Eye (tissue), 1 donor: ENCODE measurements at regions not wholly inside any gene's neighbourhood (a gene's known extent, or its start where the extent isn't known, plus 50 kb on each side); places are given as distances from the start of the nearest gene placed in this dataset.
A peak's percentile ranks its signal among the peaks of the same experiment; 100 is the strongest.

ENCODE experiments used
- DNase-seq: peaks from one replicate; pipeline ENCODE4 v3.0.0-alpha.2; 2015

DNA sequence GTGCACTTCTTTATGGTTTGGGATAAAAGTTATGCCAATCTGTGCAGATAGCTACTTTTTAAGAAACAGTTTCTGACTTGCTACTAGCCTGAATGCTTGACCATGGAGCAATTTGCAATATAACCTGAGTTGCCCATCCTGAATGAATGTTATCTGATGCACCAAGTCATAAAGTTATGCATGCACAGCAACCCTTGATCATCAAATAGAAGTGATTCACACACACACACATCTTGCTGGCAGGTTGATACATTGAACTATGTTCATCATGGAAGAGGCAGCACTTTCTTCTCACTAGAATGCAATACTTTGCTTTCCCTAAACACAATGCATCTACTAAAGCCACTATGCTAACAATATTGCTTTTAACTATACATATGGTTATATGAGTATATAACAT is 311.5 kb downstream of the RFC3 start:
- no peak for DNase-seq

DNA sequence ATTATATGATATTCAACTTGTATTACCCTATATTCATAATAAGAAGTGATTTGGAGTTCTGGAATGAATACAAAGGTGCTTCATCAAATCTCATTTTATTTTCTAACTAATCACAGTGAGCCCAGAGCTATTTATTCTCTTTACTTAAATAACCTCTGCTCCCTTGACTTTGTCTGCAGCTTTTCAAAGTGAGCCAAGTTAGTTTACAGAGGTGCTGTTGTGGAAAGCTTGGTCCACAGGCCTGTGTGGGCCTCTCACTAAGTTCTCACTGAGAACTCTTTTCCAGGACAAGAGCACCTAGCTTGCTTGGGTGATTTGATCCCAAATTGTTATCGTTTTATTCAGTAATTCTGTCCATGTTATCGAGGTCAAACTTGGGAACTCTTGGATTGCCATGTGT is 319.3 kb downstream of the RFC3 start:
- no peak for DNase-seq

GRCh38 chr13:34139660-34140227 is 321.8 kb downstream of the RFC3 start:
- DNase-seq, result no peak

DNA sequence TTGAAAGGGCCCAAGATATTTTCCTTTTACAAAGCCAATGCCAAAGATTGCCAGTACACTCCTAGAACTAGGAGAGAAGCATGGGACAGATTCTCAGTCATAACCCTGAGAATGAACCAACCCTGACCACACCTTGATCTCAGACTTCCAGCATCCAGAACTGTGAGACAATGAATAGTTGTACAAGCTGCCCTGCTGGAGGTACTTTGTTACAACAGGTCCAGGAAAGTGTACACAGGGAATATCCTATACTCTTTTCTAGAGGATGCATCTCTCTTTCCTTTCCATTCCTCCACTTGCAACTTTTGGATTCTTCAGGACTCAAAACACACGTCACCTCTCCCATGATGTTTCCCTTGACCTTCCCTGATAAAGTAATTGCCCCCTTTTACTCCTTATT is 325.7 kb downstream of the RFC3 start:
- no peak for DNase-seq

DNA sequence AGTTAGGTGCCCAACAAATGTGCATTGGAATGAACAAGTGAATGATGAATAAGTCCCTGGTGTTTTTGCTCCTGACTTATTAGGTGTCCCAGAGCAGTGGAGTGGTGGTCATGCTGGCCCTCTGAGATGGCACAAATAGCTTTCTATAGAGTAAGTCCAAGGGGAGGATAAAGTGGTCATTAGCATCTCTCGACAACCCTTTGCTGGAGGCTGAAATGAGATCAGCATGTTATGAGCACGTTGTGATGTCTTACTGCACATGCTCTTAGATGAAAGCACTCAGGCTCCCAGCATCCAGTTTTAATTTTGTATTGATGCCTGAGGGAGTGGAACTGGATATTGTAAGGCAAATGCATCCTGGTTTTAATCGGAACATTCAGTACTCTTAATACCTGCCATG is 326.2 kb downstream of the RFC3 start:
- DNase-seq, result peak; percentile 44

- DNase-seq, result no peak
Measured at GRCh38 chr13:34145061-34145460, 327.1 kb downstream of the RFC3 start.

GRCh38 chr13:34148359-34148758 is 330.4 kb downstream of the RFC3 start:
- DNase-seq, result no peak

- DNase-seq, result no peak
Measured at GRCh38 chr13:34151885-34152284, 333.9 kb downstream of the RFC3 start.

DNA sequence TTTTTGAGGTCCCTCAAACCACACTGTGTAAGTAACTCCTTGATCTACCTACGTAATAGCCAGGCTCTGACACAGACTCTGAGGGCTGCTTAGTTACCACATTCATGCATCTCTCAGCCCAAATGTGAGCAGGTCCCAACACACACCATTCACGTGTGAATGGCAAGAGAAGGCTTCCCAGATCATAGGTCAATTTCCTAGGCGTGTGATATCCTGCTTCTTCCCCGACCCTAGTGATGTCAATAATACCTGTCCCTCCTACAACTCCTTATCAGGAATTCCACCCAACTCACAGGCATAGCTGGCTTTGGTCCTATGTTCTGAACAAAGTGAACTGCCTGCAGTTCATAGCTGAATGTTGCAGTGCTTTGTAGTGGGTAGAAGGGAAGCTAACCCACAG is 334.5 kb downstream of the RFC3 start:
- no peak for DNase-seq

DNA sequence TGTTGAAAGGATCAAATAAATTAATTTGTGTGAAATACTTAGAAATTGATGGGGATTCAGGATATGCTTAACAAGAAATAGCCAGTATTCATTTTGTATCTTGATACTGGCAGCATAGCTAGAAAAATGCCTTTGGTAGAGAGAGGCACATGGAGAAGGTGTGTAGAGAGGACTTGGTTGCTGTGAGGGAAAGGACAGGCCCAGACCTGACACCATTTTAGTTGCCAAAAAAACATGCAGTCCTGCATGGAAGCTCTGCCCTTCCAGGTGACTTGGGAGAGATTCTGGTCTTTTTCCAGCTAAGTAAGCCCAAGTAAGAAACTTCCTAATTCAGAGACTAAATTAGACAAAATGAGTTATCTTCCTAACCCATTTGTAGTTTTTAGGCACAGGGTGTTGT is 335.0 kb downstream of the RFC3 start:
- no peak for DNase-seq

DNA sequence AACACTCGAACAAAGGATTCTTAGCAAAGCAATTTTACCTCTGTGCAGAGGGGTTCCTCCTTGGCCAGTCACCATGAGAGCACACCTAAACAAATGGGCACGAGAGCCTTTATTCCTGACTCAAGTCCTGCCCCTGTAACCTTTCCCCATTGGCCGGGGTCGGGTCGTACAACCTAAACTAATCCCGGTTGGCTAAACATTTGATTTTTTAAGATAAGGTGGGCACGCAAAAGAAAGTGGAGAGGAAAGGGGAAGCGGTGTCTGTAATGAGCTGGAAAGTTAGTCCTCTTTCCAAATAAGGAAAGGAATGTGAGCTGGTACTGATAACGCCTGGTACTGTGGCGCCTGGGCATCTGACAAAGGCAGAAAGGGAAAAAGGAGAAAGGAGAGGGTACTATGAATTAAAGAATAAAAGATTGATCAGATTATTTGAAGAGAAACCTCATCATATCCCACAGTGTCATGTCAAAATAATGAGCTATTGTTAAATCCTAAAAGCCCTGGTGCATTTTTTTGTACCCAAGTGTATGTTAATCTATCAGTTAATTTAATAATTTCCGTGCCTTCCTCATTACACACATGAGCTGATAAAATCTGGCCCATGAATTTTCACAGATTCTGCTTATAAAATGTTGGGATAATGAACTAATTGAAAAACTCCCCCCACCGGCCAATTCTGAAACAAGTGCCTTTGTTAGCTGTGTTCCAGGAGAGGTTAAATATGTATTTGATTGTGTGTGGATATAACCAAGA is 335.7 kb downstream of the RFC3 start:
- no peak for DNase-seq

DNA sequence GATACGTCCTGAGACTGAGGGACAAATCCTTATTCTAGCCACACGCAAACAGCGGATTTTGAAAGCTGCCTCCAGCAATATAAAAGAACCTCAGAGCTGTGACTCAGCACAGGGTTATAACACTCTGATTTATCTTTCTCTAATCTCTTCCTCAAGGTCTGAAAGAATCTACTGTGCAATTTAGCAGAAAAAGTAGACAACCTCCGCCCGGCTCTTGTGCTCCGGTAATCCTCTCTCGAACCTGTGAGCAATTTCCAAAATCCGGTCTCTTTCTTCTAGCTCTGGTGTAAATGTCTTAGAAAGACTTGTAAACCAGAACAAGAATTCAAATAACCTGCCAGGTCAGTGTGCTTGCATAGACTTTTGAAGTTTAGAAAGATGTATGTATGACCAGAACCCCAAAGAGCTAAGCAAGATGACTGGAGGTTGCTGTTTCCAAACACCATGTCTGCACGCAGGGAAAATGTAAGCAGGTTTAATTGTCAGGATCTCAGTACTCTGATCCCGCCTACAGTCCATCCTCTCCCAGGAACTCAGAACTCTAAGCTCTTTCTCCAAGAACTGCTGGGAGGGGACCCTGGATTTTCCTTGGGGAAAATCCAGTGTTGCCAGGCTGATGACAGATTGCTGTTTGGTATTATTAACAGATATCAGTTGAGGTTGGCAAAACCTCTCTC is 338.1 kb downstream of the RFC3 start:
- DNase-seq, result peak; percentile 35

GRCh38 chr13:34156841-34157365 is 339.0 kb downstream of the RFC3 start:
- no peak for DNase-seq

DNA sequence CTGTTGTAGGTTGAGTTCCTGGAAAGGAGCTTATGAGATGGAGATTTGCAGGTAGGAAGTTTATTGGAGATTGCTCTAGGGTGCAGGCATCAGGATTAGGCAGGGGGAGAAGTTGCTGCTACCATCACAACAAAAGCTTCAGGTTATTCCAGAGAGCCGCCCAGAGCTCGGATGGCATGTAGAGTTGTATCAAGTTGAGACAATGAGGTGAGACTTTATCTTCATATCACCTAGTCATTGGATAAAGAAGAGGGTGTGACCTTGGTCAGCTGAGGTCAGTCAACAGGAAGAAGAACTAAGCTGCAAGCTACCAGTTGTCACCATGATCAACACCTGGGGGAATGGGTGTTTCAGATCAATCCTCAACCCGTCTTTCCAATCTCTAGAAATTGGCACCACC is 342.0 kb downstream of the RFC3 start:
- no peak for DNase-seq

- peak; percentile 55 for DNase-seq
Measured at GRCh38 chr13:34161931-34162543, 344.1 kb downstream of the RFC3 start.

- peak; percentile 19 for DNase-seq
Measured at GRCh38 chr13:34162544-34162933, 344.6 kb downstream of the RFC3 start.

DNA sequence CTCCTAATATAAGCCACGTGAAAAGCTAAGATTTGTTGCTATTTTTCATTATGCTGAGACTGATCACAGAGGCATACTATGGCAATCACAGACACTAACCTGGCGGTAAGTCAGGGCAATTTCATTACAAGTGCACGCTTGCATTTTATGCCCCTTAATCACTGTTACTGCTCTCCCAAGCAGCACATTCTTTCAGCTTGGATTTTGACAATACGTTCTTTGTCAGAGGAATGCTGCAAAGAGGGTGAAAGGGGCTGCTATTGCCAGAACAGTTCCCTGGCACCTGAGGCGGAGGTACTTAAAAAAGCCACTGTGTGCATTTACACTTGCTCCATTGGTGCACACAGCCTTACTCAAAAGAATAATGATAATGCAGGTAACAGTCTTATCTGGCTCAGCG is 346.6 kb downstream of the RFC3 start:
- peak; percentile 30 for DNase-seq

- DNase-seq, result no peak
Measured at GRCh38 chr13:34165158-34165557, 347.2 kb downstream of the RFC3 start.

GRCh38 chr13:34166406-34166805 is 348.5 kb downstream of the RFC3 start:
- no peak for DNase-seq

- no peak for DNase-seq
Measured at GRCh38 chr13:34167347-34167746, 349.4 kb downstream of the RFC3 start.

DNA sequence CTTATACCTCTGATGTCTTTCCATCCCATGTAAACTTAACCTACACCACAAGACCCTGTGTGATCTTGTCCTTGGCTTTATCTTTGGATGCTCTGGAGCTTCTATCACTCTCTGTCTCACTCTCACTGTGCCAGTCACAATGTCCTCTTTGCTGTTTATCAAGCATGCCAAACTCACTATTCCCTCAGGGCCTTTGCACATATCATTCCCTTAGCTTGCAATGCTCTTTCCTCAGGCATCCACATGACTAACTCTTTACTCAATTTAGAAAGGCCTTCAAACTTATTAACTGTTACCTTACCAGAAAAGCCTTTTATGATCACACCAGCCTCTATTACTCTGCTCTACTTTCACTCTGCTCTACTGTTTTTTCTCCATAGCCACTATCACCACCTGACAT is 354.1 kb downstream of the RFC3 start:
- no peak for DNase-seq

DNA sequence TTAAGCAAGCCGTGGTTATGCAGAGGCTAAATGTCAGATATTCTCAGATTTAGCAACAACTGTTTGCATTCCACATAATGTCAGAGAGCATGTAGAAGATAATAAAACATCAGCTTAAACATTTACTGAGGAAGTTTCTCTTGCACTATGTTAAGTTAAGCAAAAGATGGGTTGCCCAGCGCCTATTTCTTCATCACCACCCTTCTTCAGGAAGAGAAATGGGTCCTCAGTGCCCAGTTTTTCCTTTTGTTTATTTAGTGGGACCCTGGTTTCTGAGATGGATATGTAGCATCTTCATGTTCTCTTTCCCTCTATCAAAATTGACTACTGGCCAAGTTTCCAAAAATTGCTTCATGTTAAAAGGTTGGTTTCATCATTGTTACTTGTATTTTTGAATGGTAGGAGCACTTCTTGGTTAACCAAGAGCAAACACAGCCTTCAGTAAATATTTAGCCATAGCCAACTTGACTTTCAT is 356.8 kb downstream of the RFC3 start:
- DNase-seq, result no peak

DNA sequence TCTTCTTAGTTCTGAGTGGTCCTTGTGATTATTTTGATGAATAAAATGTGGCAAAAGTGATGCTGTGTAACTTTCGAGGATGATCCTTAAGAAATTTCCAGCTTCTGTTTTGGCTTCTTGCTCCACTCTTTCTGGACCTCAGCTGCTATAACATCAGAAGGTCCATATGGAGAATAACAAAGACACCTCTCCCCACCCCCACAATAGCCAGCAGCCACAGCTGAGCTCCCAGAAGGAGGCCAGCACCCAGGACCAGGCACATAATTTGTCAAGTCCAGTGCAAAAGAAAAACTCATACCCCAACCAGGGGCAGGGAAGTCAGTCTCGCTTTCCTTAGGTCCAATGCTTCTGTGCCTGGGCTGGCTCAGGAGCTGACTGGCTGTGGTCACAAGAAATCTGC is 357.6 kb downstream of the RFC3 start:
- DNase-seq, result no peak

GRCh38 chr13:34176633-34177032 is 358.7 kb downstream of the RFC3 start:
- DNase-seq, result no peak
